Natural killer cell (primary cell): ENCODE measurements at regions not wholly inside any gene's neighbourhood (a gene's known extent, or its start where the extent isn't known, plus 50 kb on each side); places are given as distances from the start of the nearest gene placed in this dataset.

ENCODE experiments used
- ATAC-seq, 3 donors: fragments of 150-1000 bp in 2 of 3; fragments of 200-7000 bp in 1 of 3; cut with Tn5 transposase; 1 replicate in 1 of 3; 2 replicates in 2 of 3; pipeline ENCODE4 v1.10.0; 2021; ENCODE audit warnings: mild to moderate bottlenecking in 2 of 3, moderate library complexity in 2 of 3
- DNase-seq, 2 donors: peaks; one replicate each; pipeline versions ENCODE4 v3.0.0 to v3.0.0-alpha.2; 2013 to 2021; ENCODE audit warnings: mixed read lengths in 1 of 2
- H3K27ac ChIP-seq: one replicate; pipeline ENCODE4 v1.5.1; 2013; ENCODE audit warnings: mild to moderate bottlenecking, low read length
- H3K27me3 ChIP-seq: one replicate; pipeline ENCODE4 v1.6.1; 2013; ENCODE audit warnings: low read length; ENCODE audit not compliant: control insufficient read depth, insufficient read depth
- H3K36me3 ChIP-seq: one replicate; pipeline ENCODE4 v1.6.1; 2013; ENCODE audit warnings: low read length; ENCODE audit not compliant: control insufficient read depth, insufficient read depth
- H3K4me1 ChIP-seq: one replicate; pipeline ENCODE4 v1.6.1; 2013; ENCODE audit warnings: low read length; ENCODE audit not compliant: control insufficient read depth, insufficient read depth
- H3K4me3 ChIP-seq: one replicate; pipeline ENCODE4 v1.5.1; 2013; ENCODE audit warnings: low read length
- H3K9me3 ChIP-seq: one replicate; pipeline ENCODE4 v1.6.1; 2013; ENCODE audit warnings: low read length; ENCODE audit not compliant: control insufficient read depth, insufficient read depth
- H3K27ac Mint-ChIP-seq, 2 donors: one replicate each; pipeline ENCODE4 v1.8.0; 2022; ENCODE audit warnings: mild to moderate bottlenecking in 2 of 2, mixed read lengths in 2 of 2, moderate library complexity in 1 of 2
- H3K27me3 Mint-ChIP-seq, 2 donors: one replicate each; pipeline ENCODE4 v1.8.0; 2022; ENCODE audit warnings: low read depth in 2 of 2, mixed read lengths in 2 of 2
- H3K36me3 Mint-ChIP-seq: one replicate; pipeline ENCODE4 v1.8.0; 2022; ENCODE audit warnings: mixed read lengths
- H3K4me1 Mint-ChIP-seq, 2 donors: one replicate each; pipeline ENCODE4 v1.8.0; 2022; ENCODE audit warnings: mixed read lengths in 2 of 2
- H3K4me3 Mint-ChIP-seq: one replicate; pipeline ENCODE4 v1.8.0; 2022; ENCODE audit warnings: mild to moderate bottlenecking, moderate library complexity, mixed read lengths
- H3K9me3 Mint-ChIP-seq, 2 donors: one replicate each; pipeline ENCODE4 v1.8.0; 2022; ENCODE audit warnings: mixed read lengths in 2 of 2
- WGBS: methylation state at CpG from one replicate; pipeline ENCODE4 v1.1.7; 2013; ENCODE audit warnings: missing lambda C conversion rate; ENCODE audit not compliant: insufficient coverage; 5-methylcytosine and 5-hydroxymethylcytosine counted together
- intact Hi-C: fragments of 100-400 bp; cut with micrococcal nuclease; formaldehyde crosslinking; loops from one replicate; pipeline ENCODE4 v1.14.2; 2022
- TF ChIP-seq, protein P1 (sequence below): fragments of 200-600 bp; IDR thresholded peaks from one replicate; pipeline ENCODE4 v1.8.0; 2022; ENCODE audit warnings: antibody characterized with exemption

- Mint-ChIP-seq H3K9me3 (peaks cover 17 to 32% of the 10 kb centered on the region in 2 donors), H3K4me1 (no peaks in the 10 kb centered on the region), H3K27me3 (no peaks in the 10 kb centered on the region), H3K27ac (no peak overlapping the region), H3K36me3 (peaks cover 7% of the 10 kb centered on the region), H3K4me3 (no peak overlapping the region)
- H3K27me3 ChIP-seq = no peaks in the 10 kb centered on the region
- H3K27ac ChIP-seq = no peak overlapping the region
- no peaks in the 10 kb centered on the region for H3K36me3 ChIP-seq
- H3K4me1 ChIP-seq = no peaks in the 10 kb centered on the region
- intact Hi-C loops = no loop called here
- ATAC-seq (no peak), DNase-seq (no peak)
- WGBS = 68% methylated on average over 4 of the region's 5 CpGs
- no peak overlapping the region for H3K4me3 ChIP-seq
- H3K9me3 ChIP-seq = no peaks in the 10 kb centered on the region
- TF ChIP-seq, protein P1, sequence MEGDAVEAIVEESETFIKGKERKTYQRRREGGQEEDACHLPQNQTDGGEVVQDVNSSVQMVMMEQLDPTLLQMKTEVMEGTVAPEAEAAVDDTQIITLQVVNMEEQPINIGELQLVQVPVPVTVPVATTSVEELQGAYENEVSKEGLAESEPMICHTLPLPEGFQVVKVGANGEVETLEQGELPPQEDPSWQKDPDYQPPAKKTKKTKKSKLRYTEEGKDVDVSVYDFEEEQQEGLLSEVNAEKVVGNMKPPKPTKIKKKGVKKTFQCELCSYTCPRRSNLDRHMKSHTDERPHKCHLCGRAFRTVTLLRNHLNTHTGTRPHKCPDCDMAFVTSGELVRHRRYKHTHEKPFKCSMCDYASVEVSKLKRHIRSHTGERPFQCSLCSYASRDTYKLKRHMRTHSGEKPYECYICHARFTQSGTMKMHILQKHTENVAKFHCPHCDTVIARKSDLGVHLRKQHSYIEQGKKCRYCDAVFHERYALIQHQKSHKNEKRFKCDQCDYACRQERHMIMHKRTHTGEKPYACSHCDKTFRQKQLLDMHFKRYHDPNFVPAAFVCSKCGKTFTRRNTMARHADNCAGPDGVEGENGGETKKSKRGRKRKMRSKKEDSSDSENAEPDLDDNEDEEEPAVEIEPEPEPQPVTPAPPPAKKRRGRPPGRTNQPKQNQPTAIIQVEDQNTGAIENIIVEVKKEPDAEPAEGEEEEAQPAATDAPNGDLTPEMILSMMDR = no peak
These were observed 1670.4 kb upstream of the AGA start for GRCh38 chr4:179112441-179113170.

GRCh38 chr4:179114615-179115014 is 1672.4 kb upstream of the AGA start:
- no peaks in the 10 kb centered on the region for H3K27me3 Mint-ChIP-seq
- TF ChIP-seq, protein P1 = no peak
- H3K4me1 Mint-ChIP-seq = no peaks in the 10 kb centered on the region
- H3K4me3 Mint-ChIP-seq = no peak overlapping the region
- H3K27ac Mint-ChIP-seq = no peak overlapping the region
- H3K9me3 Mint-ChIP-seq = peaks cover 15 to 30% of the 10 kb centered on the region in 2 donors
- intact Hi-C loops = no loop called here
- Histone ChIP-seq H3K27ac (no peak overlapping the region), H3K4me1 (no peaks in the 10 kb centered on the region), H3K4me3 (no peak overlapping the region), H3K36me3 (no peaks in the 10 kb centered on the region), H3K9me3 (no peaks in the 10 kb centered on the region), H3K27me3 (no peaks in the 10 kb centered on the region)
- ATAC-seq (no peak), DNase-seq (no peak)
- WGBS = no CpG with 5 or more reads among the region's 1 CpG
- peaks cover 7% of the 10 kb centered on the region for H3K36me3 Mint-ChIP-seq

DNA sequence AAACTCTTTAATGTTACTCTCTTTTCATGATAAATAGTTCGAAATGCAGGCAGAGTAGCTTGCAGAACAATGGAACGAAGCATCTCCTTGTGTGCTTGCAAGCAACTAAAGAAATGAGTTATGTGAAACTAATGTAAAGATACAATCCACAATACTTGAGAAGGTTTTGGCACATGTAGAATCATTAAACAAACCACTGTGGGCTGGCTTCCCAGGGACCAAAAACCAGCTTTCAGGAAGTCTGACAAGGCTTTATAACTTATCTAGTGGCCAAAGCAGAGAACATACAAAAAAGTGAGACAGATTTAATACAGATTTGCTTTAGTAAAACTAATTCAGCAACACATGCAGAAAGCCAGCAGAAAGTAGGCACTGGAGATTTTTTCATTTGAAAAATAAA is 1673.8 kb upstream of the AGA start:
- no peaks in the 10 kb centered on the region for H3K27me3 Mint-ChIP-seq
- DNase-seq (no peak), ATAC-seq (no peak)
- no peak overlapping the region for H3K4me3 Mint-ChIP-seq
- H3K27ac Mint-ChIP-seq = no peak overlapping the region
- H3K9me3 ChIP-seq = no peaks in the 10 kb centered on the region
- H3K4me1 ChIP-seq = no peaks in the 10 kb centered on the region
- H3K36me3 Mint-ChIP-seq = no peaks in the 10 kb centered on the region
- no peak overlapping the region for H3K27ac ChIP-seq
- no peak overlapping the region for H3K4me3 ChIP-seq
- TF ChIP-seq, protein P1 = no peak
- 61% methylated on average over 2 of the region's 2 CpGs for WGBS
- H3K9me3 Mint-ChIP-seq = peaks cover 11 to 29% of the 10 kb centered on the region in 2 donors
- no peaks in the 10 kb centered on the region for H3K27me3 ChIP-seq
- H3K36me3 ChIP-seq = no peaks in the 10 kb centered on the region
- intact Hi-C loops = no loop called here
- H3K4me1 Mint-ChIP-seq = no peaks in the 10 kb centered on the region

DNA sequence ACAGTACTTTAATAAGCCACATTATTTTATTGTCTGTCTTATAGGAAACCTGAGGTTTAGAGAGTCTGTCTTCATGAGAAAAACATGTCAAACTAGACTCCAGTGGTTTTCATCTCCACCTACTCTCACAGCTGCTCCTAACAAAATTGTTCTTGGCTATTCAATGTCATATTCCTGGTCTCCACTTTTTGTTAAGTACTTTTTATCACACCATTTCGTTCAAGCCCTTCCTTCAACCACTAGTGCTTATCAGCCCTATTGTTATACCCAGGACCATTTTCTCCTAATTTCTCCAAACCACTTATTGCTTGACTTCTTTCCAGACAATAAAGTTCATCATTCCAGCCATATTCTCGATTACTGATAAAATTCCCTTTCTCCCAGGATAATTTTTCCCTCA is 1674.3 kb upstream of the AGA start:
- Mint-ChIP-seq H3K4me3 (no peak overlapping the region), H3K9me3 (peaks cover 11 to 26% of the 10 kb centered on the region in 2 donors), H3K27ac (no peak overlapping the region), H3K4me1 (no peaks in the 10 kb centered on the region), H3K36me3 (no peaks in the 10 kb centered on the region), H3K27me3 (no peaks in the 10 kb centered on the region)
- Histone ChIP-seq H3K4me3 (no peak overlapping the region), H3K36me3 (no peaks in the 10 kb centered on the region), H3K27ac (no peak overlapping the region), H3K4me1 (no peaks in the 10 kb centered on the region), H3K27me3 (no peaks in the 10 kb centered on the region), H3K9me3 (no peaks in the 10 kb centered on the region)
- WGBS = 44% methylated on average over 2 of the region's 2 CpGs
- intact Hi-C loops = no loop called here
- ATAC-seq (no peak), DNase-seq (no peak)
- TF ChIP-seq, protein P1 = no peak
